ES-I3 (cell line): ENCODE measurements at regions not wholly inside any gene's neighbourhood (a gene's known extent, or its start where the extent isn't known, plus 50 kb on each side); places are given as distances from the start of the nearest gene placed in this dataset.
"Not testable (repeated sequence)": the region's sequence is repeated elsewhere in the genome, so short reads cannot be mapped to it uniquely, and the experiment has no call there.

Experiments
- H3K36me3 ChIP-seq: 2 replicates; pipeline ENCODE4 v1.6.1; 2013; ENCODE audit warnings: mild to moderate bottlenecking, low read length, control low read depth, moderate library complexity; ENCODE audit not compliant: insufficient read depth
- H3K4me1 ChIP-seq: 2 replicates; pipeline ENCODE4 v1.6.1; 2013; ENCODE audit warnings: mild to moderate bottlenecking, control low read depth, low read length; ENCODE audit not compliant: insufficient read depth
- H3K9ac ChIP-seq: 2 replicates; pipeline ENCODE4 v1.6.1; 2013; ENCODE audit warnings: low read depth, mild to moderate bottlenecking, low read length, moderate library complexity
- H3K9me3 ChIP-seq: 2 replicates; pipeline ENCODE4 v1.6.1; 2013; ENCODE audit warnings: mild to moderate bottlenecking, low read length, moderate library complexity; ENCODE audit not compliant: control insufficient read depth, insufficient read depth

GRCh38 chr5:106393276-106393675, 1277.5 kb downstream of the EFNA5 start:
- Histone ChIP-seq H3K4me1 (no peaks in the 10 kb centered on the region), H3K9me3 (no peaks in the 10 kb centered on the region), H3K36me3 (no peaks in the 10 kb centered on the region), H3K9ac (no peak overlapping the region)

GRCh38 chr5:106392766-106393165, 1278.0 kb downstream of the EFNA5 start:
- H3K9me3 ChIP-seq, result no peaks in the 10 kb centered on the region
- H3K4me1 ChIP-seq, result no peaks in the 10 kb centered on the region
- no peaks in the 10 kb centered on the region for H3K36me3 ChIP-seq
- no peak overlapping the region for H3K9ac ChIP-seq

- not testable (repeated sequence) for H3K9ac ChIP-seq, H3K36me3 ChIP-seq, H3K9me3 ChIP-seq, H3K4me1 ChIP-seq
Measured at GRCh38 chr5:106387767-106388166, 1283.0 kb downstream of the EFNA5 start.

- Histone ChIP-seq H3K36me3 (no peaks in the 10 kb centered on the region), H3K9ac (no peak overlapping the region), H3K9me3 (no peaks in the 10 kb centered on the region), H3K4me1 (no peaks in the 10 kb centered on the region; the same call in 1 of the 2 replicates)
Measured at GRCh38 chr5:106386287-106386686, 1284.5 kb downstream of the EFNA5 start.

- Histone ChIP-seq H3K4me1 (no peaks in the 10 kb centered on the region; the same call in 1 of the 2 replicates), H3K9me3 (no peaks in the 10 kb centered on the region), H3K9ac (no peak overlapping the region), H3K36me3 (no peaks in the 10 kb centered on the region; the same call in 1 of the 2 replicates)
Measured at GRCh38 chr5:106380736-106381135, 1290.0 kb downstream of the EFNA5 start.

- Histone ChIP-seq H3K9ac (no peak overlapping the region), H3K36me3 (no peaks in the 10 kb centered on the region; the same call in 1 of the 2 replicates), H3K9me3 (no peaks in the 10 kb centered on the region), H3K4me1 (no peaks in the 10 kb centered on the region; the same call in 1 of the 2 replicates)
Measured at GRCh38 chr5:106376522-106376921, 1294.2 kb downstream of the EFNA5 start.

- no peak overlapping the region for H3K9ac ChIP-seq
- no peaks in the 10 kb centered on the region for H3K4me1 ChIP-seq
- no peaks in the 10 kb centered on the region; the same call in 1 of the 2 replicates for H3K36me3 ChIP-seq
- H3K9me3 ChIP-seq, result no peaks in the 10 kb centered on the region
Measured at GRCh38 chr5:106374956-106375355, 1295.8 kb downstream of the EFNA5 start.

- H3K9me3 ChIP-seq, result no peaks in the 10 kb centered on the region
- H3K4me1 ChIP-seq, result no peaks in the 10 kb centered on the region
- no peaks in the 10 kb centered on the region for H3K36me3 ChIP-seq
- H3K9ac ChIP-seq, result no peak overlapping the region
Measured at GRCh38 chr5:106368021-106368420, 1302.7 kb downstream of the EFNA5 start.

- no peaks in the 10 kb centered on the region for H3K4me1 ChIP-seq
- no peaks in the 10 kb centered on the region for H3K36me3 ChIP-seq
- H3K9me3 ChIP-seq, result no peaks in the 10 kb centered on the region
- no peak overlapping the region for H3K9ac ChIP-seq
Measured at GRCh38 chr5:106367281-106367680, 1303.5 kb downstream of the EFNA5 start.

GRCh38 chr5:106363578-106363977, 1307.2 kb downstream of the EFNA5 start:
- H3K9me3 ChIP-seq, result no peaks in the 10 kb centered on the region
- H3K4me1 ChIP-seq, result no peaks in the 10 kb centered on the region
- no peaks in the 10 kb centered on the region for H3K36me3 ChIP-seq
- no peak overlapping the region for H3K9ac ChIP-seq

GRCh38 chr5:106361905-106362304, 1308.8 kb downstream of the EFNA5 start:
- Histone ChIP-seq H3K9me3 (no peaks in the 10 kb centered on the region), H3K36me3 (no peaks in the 10 kb centered on the region), H3K9ac (no peak overlapping the region), H3K4me1 (no peaks in the 10 kb centered on the region)

- Histone ChIP-seq H3K9ac (no peak overlapping the region), H3K9me3 (peaks cover 5% of the 10 kb centered on the region), H3K36me3 (no peaks in the 10 kb centered on the region), H3K4me1 (no peaks in the 10 kb centered on the region)
Measured at GRCh38 chr5:106331415-106331814, 1339.3 kb downstream of the EFNA5 start.

GRCh38 chr5:106324356-106324755, 1346.4 kb downstream of the EFNA5 start:
- no peak overlapping the region for H3K9ac ChIP-seq
- no peaks in the 10 kb centered on the region for H3K9me3 ChIP-seq
- no peaks in the 10 kb centered on the region for H3K36me3 ChIP-seq
- H3K4me1 ChIP-seq, result no peaks in the 10 kb centered on the region

- H3K4me1 ChIP-seq, result no peaks in the 10 kb centered on the region
- no peaks in the 10 kb centered on the region for H3K9me3 ChIP-seq
- H3K36me3 ChIP-seq, result no peaks in the 10 kb centered on the region
- no peak overlapping the region for H3K9ac ChIP-seq
Measured at GRCh38 chr5:106321242-106321641, 1349.5 kb downstream of the EFNA5 start.

GRCh38 chr5:106314221-106314824, 1356.4 kb downstream of the EFNA5 start:
- H3K4me1 ChIP-seq, result no peaks in the 10 kb centered on the region
- H3K9me3 ChIP-seq, result no peaks in the 10 kb centered on the region
- H3K36me3 ChIP-seq, result no peaks in the 10 kb centered on the region
- no peak overlapping the region for H3K9ac ChIP-seq

GRCh38 chr5:106312360-106312759, 1358.4 kb downstream of the EFNA5 start:
- H3K4me1 ChIP-seq, result peaks cover 6% of the 10 kb centered on the region
- H3K36me3 ChIP-seq, result no peaks in the 10 kb centered on the region
- no peaks in the 10 kb centered on the region for H3K9me3 ChIP-seq
- no peak overlapping the region for H3K9ac ChIP-seq
